ENCODE measurements at regions not wholly inside any gene's neighbourhood (a gene's known extent, or its start where the extent isn't known, plus 50 kb on each side); places are given as distances from the start of the nearest gene placed in this dataset.

DNA sequence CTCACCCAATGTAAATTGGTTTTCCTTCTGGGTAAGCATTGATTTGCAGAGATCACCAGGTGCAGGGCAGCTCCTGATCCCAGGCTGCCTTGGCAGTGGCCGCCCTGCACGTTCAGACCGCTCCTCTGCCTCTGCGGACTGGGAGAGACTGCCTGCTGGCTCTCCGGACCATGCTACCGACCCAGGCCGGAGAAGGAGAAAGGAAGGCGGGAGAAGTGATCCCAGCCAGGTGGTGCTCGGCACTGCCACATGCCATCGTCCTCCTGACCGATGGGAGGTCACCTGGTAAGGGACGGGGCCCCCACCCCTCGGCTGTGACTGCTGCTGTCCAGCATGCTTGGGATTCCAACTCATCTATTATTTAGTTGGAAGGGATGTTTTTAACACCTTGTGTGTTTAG lies 108.1 kb upstream of the POU3F3 start:
- TF ChIP-seq, protein P1, sequence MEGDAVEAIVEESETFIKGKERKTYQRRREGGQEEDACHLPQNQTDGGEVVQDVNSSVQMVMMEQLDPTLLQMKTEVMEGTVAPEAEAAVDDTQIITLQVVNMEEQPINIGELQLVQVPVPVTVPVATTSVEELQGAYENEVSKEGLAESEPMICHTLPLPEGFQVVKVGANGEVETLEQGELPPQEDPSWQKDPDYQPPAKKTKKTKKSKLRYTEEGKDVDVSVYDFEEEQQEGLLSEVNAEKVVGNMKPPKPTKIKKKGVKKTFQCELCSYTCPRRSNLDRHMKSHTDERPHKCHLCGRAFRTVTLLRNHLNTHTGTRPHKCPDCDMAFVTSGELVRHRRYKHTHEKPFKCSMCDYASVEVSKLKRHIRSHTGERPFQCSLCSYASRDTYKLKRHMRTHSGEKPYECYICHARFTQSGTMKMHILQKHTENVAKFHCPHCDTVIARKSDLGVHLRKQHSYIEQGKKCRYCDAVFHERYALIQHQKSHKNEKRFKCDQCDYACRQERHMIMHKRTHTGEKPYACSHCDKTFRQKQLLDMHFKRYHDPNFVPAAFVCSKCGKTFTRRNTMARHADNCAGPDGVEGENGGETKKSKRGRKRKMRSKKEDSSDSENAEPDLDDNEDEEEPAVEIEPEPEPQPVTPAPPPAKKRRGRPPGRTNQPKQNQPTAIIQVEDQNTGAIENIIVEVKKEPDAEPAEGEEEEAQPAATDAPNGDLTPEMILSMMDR (IDR thresholded peaks at IDR 0.05): no peak
- TF ChIP-seq POLR2A (IDR thresholded peaks at IDR 0.05): no peak
